Right renal cortex interstitium (tissue), 3 donors: ENCODE measurements at regions not wholly inside any gene's neighbourhood (a gene's known extent, or its start where the extent isn't known, plus 50 kb on each side); places are given as distances from the start of the nearest gene placed in this dataset.
"Not testable (repeated sequence)": the region's sequence is repeated elsewhere in the genome, so short reads cannot be mapped to it uniquely, and the experiment has no call there.

Experiments
- DNase-seq, 3 donors: peaks; one replicate each; pipeline ENCODE4 v3.0.0-alpha.2; 2013; ENCODE audit warnings: low read depth in 3 of 3, low spot score in 2 of 3

- no peak for DNase-seq
Observed at GRCh38 chr3:177609613-177610012, 412.3 kb upstream of the TBL1XR1 start.

DNA sequence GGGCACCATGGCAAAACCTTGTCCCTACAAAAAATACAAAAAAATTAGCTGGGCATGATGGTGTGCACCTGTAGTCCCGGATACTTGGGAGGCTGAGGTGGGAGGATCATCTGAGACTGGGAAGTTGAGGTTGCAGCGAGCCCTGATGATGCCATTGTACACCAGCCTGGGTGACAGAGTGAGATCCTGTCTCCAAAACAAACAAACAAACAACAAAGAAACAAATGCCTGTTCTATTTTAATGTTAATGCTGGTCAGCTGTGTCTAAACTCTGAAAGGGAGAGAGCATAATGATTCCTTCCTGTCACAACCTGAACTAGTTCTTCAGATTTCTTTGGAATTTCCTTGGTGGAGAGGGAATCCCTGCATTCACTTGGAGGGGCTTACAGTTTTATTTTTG is 413.0 kb upstream of the TBL1XR1 start:
- no peak for DNase-seq

- DNase-seq: no peak
Observed at GRCh38 chr3:177610686-177611633, 413.7 kb upstream of the TBL1XR1 start.

DNA sequence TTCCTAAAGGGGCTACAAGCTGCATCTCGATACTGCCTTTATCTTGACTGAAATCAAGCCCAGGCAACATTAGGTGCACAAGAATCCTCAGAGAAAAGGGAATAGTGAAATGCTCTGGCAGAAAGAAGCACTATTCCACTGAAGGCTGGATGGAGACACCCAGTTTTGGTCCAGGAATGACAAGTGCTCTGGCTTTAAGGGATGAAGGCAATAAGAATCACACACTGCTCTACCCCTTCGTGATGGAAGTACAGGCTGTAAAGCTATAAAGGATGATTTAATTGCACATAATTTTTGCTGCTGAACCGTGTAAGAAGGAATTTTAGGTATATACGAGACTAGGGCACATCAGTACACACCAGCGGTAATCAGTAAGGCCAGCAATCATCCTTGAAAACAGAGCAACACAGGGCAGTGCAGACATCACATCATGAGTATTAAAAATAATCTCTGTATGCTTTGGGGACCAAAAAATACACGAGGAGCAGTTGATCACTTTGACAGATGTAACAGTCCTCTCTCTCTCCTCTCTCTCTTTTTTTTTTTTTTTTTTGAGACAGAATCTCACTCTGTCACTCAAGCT is 414.6 kb upstream of the TBL1XR1 start:
- no peak for DNase-seq

DNA sequence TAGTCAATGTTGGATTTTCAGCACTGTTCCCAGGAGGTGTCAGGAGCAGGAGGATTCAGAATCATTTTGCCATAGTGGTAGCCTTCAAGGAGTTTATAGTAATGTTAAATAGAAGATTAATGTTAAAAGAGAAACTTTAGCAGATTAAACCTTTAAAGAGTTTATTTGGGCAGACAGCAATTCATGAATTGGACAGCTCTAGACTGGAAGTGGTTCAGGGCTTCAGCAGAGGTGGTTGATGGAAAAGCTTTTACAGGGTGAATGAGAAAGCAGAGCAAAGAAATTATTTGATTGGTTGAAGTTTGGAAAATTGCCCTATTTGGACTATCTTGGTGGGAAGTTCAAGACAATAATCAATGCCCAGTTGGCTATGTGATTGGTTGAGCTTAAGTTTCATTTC is 416.6 kb upstream of the TBL1XR1 start:
- no peak for DNase-seq

- no peak for DNase-seq
Observed at GRCh38 chr3:177615015-177615414, 417.7 kb upstream of the TBL1XR1 start.

- no peak for DNase-seq
Observed at GRCh38 chr3:177618873-177619733, 421.8 kb upstream of the TBL1XR1 start.

- DNase-seq: no peak
Observed at GRCh38 chr3:177620073-177620472, 422.8 kb upstream of the TBL1XR1 start.

- DNase-seq: no peak
Observed at GRCh38 chr3:177622520-177622919, 425.2 kb upstream of the TBL1XR1 start.

GRCh38 chr3:177622982-177623617 is 425.8 kb upstream of the TBL1XR1 start:
- no peak for DNase-seq

DNA sequence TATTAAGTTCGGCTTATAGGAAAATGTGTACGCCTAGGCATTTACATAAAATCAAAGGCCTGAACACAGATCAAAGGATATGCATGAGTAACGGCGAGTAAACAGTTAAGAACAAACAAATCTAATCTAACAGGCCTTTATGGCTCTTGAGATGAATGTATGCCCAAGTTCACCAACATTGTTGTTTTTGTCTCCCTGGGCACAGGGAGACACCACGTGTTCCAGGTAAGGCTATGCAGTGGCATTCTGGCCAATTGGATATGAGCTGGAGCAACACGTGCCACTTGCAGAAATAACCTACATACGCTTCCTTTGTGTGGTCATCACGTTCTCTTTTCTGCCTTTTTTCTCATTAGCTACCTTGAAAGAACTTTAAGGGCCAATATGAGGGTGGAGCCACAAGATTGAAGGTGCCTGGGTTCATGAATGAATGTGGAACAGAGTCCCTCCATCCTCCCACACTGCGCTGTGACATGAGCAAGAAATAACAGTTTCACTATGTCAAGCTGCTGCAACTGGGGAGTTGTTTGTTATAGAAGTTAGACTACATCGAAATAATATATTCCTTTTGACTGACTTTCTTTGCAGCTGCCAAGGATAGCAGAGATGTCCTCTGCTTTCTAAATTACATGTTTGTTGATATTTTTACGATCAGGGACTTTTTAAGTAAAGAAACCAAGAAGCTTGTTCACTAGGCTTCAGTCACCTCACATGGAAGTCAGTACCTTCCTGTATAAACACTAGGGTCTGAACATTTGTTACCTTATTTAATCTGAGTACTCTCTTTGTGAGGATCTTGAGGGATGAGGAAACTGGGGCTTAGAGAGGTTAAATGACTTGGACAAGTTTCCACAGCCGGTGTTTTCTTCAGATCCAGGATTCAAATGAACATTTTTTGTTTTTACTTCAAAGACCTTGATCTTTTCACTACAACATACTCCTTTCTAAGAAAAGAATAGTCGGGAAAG is 427.5 kb upstream of the TBL1XR1 start:
- DNase-seq: no peak

- DNase-seq: no peak
Observed at GRCh38 chr3:177626045-177626444, 428.8 kb upstream of the TBL1XR1 start.

DNA sequence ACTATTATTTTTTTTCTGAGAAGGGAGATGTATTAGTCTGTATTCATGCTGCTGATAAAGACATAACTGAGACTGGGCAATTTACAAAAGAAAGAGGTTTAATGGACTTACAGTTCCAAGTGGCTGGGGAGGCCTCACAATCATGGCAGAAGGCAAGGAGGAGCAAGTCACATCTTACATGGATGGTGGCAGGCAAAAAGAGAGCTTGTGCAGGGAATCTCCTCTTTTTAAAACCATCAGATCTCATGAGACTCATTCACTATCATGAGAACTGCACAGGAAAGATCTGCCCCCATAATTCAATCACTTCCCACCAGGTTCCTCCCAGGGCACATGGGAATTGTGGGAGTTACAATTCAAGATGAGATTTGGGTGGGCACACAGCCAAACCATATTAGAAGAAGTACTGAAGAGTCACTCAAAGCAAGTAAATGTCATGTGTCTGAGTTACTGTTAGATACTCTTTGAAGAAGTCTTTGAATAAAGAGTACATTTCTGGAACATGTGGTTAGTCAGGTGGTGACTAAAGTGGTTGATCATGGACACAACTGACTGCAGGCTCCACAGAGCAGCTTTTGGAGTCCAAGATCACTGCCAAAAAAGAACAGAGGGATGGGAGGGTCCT is 430.9 kb upstream of the TBL1XR1 start:
- not testable (repeated sequence) for DNase-seq

- DNase-seq: no peak
Observed at GRCh38 chr3:177629276-177629675, 432.0 kb upstream of the TBL1XR1 start.

DNA sequence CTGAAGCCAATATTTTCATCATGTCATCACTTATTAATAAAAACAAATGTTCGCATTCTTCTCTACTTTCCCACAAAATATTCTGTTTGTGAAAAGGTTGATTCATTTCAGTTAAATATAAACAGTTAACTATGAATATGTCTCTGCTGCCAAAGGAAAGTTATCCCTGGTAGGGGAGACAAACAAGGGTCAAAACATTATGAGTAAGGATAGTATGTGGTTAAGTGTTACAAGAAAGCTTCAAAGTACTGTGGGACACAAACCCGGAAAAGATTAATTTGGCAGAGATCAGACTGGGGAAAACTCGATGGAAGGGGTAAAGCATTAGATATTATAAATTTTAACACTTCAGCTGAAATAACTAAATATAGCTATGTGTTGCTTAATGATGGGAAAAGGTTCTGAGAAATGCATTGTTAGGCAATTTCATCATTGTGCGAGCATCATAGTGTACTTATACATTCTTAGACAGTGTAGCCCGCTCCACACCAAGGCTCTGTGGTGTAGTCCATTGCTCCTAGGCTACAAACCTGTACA is 436.5 kb upstream of the TBL1XR1 start:
- no peak for DNase-seq

GRCh38 chr3:177635601-177636106 is 438.4 kb upstream of the TBL1XR1 start:
- DNase-seq: not testable (repeated sequence)

- no peak for DNase-seq
Observed at GRCh38 chr3:177640319-177640965, 443.2 kb upstream of the TBL1XR1 start.

- no peak for DNase-seq
Observed at GRCh38 chr3:177641206-177641605, 443.9 kb upstream of the TBL1XR1 start.
